AG04449 (cell line): ENCODE measurements at regions not wholly inside any gene's neighbourhood (a gene's known extent, or its start where the extent isn't known, plus 50 kb on each side); places are given as distances from the start of the nearest gene placed in this dataset.

Source experiments
- CTCF ChIA-PET: fragments of 350-600 bp; formaldehyde crosslinking; extraction: SDS; loops from one replicate; lab custom pipeline; 2021; ENCODE audit warnings: antibody characterized with exemption; lab: Yijun Ruan, JAX
- POLR2A ChIA-PET: fragments of 400-600, 350-600 bp; formaldehyde crosslinking; extraction: SDS; loops from one replicate; lab custom pipeline; 2020; ENCODE audit warnings: antibody characterized with exemption, inconsistent platforms; lab: Yijun Ruan, JAX
- DNase-seq: peaks from one replicate; pipeline ENCODE4 v3.0.0-alpha.2; 2010; ENCODE audit warnings: low read depth, low spot score
- H3K4me3 ChIP-seq: 2 replicates; pipeline ENCODE4 v1.5.1; 2011; ENCODE audit warnings: low read depth, mild to moderate bottlenecking, control low read depth, low read length
- TF ChIP-seq, protein P1 (sequence below): IDR thresholded peaks from one replicate; pipeline ENCODE4 v1.5.1; 2011; ENCODE audit warnings: mild to moderate bottlenecking, moderate library complexity, low read length, control low read depth, inconsistent platforms; ENCODE audit not compliant: insufficient read depth; ENCODE audit errors: missing control alignments

DNA sequence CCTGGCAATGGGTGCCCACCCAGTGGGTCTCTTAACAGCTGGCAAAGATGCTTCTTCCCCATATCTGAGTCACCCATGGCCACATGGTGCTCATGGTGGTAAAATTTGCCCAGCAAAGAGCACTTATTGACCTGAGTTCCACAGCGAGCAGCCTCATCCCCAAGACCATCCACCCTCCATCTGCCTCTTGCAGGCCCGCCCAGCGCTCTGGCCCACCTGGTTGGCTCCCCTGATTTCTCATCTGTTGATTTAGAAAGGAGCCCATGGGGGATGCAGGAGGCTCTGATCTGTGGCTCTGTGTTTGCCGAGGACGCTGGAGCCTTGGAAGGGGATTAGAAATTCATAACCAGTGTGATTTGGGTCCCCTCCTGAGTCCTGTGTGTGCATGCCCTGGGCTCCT, 657.5 kb downstream of the PTPRU start:
- ChIA-PET POLR2A (no interaction called here), CTCF (no interaction called here)
- no peak overlapping the region for H3K4me3 ChIP-seq
- no peak for DNase-seq
- TF ChIP-seq, protein P1, sequence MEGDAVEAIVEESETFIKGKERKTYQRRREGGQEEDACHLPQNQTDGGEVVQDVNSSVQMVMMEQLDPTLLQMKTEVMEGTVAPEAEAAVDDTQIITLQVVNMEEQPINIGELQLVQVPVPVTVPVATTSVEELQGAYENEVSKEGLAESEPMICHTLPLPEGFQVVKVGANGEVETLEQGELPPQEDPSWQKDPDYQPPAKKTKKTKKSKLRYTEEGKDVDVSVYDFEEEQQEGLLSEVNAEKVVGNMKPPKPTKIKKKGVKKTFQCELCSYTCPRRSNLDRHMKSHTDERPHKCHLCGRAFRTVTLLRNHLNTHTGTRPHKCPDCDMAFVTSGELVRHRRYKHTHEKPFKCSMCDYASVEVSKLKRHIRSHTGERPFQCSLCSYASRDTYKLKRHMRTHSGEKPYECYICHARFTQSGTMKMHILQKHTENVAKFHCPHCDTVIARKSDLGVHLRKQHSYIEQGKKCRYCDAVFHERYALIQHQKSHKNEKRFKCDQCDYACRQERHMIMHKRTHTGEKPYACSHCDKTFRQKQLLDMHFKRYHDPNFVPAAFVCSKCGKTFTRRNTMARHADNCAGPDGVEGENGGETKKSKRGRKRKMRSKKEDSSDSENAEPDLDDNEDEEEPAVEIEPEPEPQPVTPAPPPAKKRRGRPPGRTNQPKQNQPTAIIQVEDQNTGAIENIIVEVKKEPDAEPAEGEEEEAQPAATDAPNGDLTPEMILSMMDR, result no peak

DNA sequence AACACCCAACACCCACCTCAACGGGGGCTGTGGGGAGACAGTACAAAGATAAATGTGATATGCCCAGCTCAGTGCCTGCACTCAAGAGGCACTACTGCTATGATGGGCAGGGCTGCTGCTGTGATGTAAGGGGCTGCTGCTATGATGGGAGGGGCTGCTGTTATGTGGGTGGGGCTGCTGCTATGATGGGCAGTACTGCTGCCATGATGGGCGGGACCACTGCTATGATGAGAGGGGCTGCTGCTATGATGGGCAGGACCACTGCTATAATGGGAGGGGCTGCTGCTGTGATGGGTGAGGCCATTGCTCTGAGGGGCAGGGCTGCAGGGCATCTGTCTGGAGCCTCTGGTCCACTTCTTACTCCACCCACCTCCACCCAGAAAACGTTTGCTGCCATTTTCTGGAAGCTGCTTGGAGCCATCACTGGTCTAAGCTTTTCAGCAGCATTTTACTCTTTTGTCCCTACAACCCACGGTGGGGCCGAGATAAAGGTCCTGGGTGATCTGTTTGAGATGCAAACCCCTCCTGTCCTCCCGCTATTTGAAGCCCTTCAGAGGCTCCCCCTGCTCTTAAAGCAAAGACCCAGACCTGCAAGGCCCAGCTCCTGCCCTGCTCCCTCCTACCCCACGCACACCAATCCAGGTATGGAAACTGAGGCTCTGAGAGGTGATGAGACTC, 656.9 kb downstream of the PTPRU start:
- POLR2A ChIA-PET, result no interaction called here
- TF ChIP-seq, protein P1, result no peak
- DNase-seq, result no peak
- H3K4me3 ChIP-seq, result no peak overlapping the region
- CTCF ChIA-PET, result no interaction called here

DNA sequence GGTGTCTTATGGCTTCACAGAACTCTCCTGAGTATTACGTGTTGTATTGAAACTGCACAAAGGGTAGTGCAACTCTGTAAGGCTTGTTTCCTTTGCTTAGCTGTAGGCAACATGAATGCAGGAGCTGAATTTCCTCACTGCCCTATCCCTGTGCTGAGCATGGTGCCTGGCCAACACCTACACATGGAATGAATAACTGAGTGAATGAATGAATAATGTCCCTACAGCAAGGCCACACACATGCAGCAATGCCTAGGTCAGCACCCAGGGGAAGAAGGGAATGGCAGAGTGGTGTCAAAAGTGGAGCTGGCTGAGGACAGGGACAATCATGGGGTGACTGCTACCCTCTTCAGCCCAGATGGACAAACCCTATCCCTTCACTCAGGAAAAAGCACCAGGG, 655.9 kb downstream of the PTPRU start:
- CTCF ChIA-PET, result no interaction called here
- DNase-seq, result no peak
- TF ChIP-seq, protein P1, result no peak
- POLR2A ChIA-PET, result no interaction called here
- no peak overlapping the region for H3K4me3 ChIP-seq

DNA sequence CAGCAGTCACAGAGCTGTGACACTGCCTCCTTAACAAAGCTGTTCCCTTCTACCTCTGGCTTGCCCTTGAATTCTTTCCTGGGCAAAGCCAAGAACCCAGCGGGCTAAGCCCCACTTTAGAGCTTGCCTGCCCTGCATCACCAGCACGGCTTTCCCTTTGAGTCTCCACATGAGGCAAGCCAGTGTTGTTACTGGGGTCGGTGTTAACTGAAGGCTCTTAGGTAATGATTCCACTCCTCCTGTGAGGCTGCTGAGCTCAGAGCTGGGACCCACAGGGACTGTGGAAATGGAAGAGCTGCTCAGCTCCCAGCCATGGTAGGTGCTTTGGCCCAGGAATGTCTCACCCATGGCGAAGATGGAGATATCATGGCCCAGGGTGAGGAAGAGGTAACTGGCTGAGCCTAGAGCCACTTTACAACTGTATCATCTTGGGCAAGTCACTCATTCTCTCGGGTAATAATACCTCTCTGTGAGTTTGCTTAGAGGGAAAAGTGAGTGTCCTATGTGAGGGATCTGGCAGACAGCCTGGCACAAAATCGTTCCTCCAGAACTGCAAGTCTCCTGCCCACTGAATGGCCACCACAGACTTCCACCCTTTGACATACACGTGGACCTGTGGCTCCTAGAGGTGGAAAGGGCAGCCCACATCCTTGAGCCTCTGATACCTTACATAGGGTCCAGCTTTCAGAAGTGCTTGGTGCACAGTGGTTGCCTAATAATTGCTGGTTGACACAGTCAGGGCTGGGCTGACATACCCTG, 654.1 kb downstream of the PTPRU start:
- ChIA-PET POLR2A (no interaction called here), CTCF (no interaction called here)
- no peak for DNase-seq
- TF ChIP-seq, protein P1, result no peak
- no peak overlapping the region for H3K4me3 ChIP-seq

GRCh38 chr1:29889776-29890175, 653.5 kb downstream of the PTPRU start:
- H3K4me3 ChIP-seq, result no peak overlapping the region
- POLR2A ChIA-PET, result no interaction called here
- TF ChIP-seq, protein P1, result no peak
- CTCF ChIA-PET, result no interaction called here
- DNase-seq, result no peak

DNA sequence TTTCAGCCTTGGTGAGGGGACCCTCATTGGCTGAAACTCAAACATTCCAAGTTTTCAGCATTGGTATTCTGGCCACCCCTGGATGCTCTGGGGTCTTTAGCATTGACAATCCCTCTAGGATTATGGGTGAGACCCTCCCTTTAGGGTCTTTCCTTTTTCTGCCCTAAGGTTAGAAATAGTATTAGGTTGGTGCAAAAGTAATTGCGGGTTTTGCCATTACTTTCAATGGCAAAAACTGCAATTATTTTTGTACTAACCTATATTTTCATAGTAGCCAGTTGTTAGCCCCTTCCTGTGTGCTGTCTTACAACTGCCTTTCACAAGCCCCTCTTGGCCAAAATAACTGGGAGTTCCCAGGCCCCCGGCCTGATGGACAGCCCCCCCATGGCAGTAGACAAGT, 648.4 kb downstream of the PTPRU start:
- TF ChIP-seq, protein P1, result no peak

More for the DNA sequence above, 648.4 kb downstream of the PTPRU start:
- ChIA-PET POLR2A (no interaction called here), CTCF (no interaction called here)
- H3K4me3 ChIP-seq, result no peak overlapping the region
- no peak for DNase-seq
